Nephron progenitor cell (in vitro differentiated cells): ENCODE measurements at regions not wholly inside any gene's neighbourhood (a gene's known extent, or its start where the extent isn't known, plus 50 kb on each side); places are given as distances from the start of the nearest gene placed in this dataset.

Source experiments
- DNase-seq: peaks from one replicate; pipeline ENCODE4 v3.0.0; 2021
- H3K27ac Mint-ChIP-seq: 2 replicates; pipeline ENCODE4 v1.8.0; 2021; ENCODE audit warnings: mild to moderate bottlenecking, moderate library complexity, mixed read lengths
- H3K27me3 Mint-ChIP-seq: 2 replicates; pipeline ENCODE4 v1.8.0; 2021; ENCODE audit warnings: mild to moderate bottlenecking, low read depth, mixed read lengths; ENCODE audit not compliant: poor library complexity
- H3K36me3 Mint-ChIP-seq: 2 replicates; pipeline ENCODE4 v1.8.0; 2021; ENCODE audit warnings: low read depth, mixed read lengths
- H3K4me1 Mint-ChIP-seq: 2 replicates; pipeline ENCODE4 v1.8.0; 2021; ENCODE audit warnings: mixed read lengths
- H3K4me3 Mint-ChIP-seq: 2 replicates; pipeline ENCODE4 v1.8.0; 2021; ENCODE audit warnings: mild to moderate bottlenecking, moderate library complexity, mixed read lengths
- H3K9me3 Mint-ChIP-seq: 2 replicates; pipeline ENCODE4 v1.8.0; 2021; ENCODE audit warnings: mild to moderate bottlenecking, moderate library complexity, mixed read lengths
- CTCF ChIP-seq: fragments of 200-600 bp; sonication (generic); IDR thresholded peaks from 2 replicates; pipeline ENCODE4 v1.5.0; 2021; ENCODE audit warnings: antibody characterized with exemption

GRCh38 chr3:69569520-69569919, 169.7 kb upstream of the MITF start:
- DNase-seq, result no peak
- no peaks in the 10 kb centered on the region for H3K4me1 Mint-ChIP-seq
- peaks cover 3% of the 10 kb centered on the region for H3K27me3 Mint-ChIP-seq
- no peak overlapping the region for H3K4me3 Mint-ChIP-seq
- TF ChIP-seq CTCF, result no peak
- no peak overlapping the region for H3K27ac Mint-ChIP-seq
- H3K9me3 Mint-ChIP-seq, result no peaks in the 10 kb centered on the region
- no peaks in the 10 kb centered on the region for H3K36me3 Mint-ChIP-seq

GRCh38 chr3:69568951-69569350, 170.3 kb upstream of the MITF start:
- Mint-ChIP-seq H3K4me1 (no peaks in the 10 kb centered on the region), H3K36me3 (no peaks in the 10 kb centered on the region), H3K27me3 (peaks cover 5% of the 10 kb centered on the region), H3K4me3 (no peak overlapping the region), H3K27ac (no peak overlapping the region), H3K9me3 (no peaks in the 10 kb centered on the region)
- TF ChIP-seq CTCF, result no peak
- no peak for DNase-seq

- TF ChIP-seq CTCF, result no peak
- H3K4me1 Mint-ChIP-seq, result no peaks in the 10 kb centered on the region
- no peak overlapping the region for H3K4me3 Mint-ChIP-seq
- H3K27ac Mint-ChIP-seq, result no peak overlapping the region
- H3K36me3 Mint-ChIP-seq, result no peaks in the 10 kb centered on the region
- peaks cover 5% of the 10 kb centered on the region for H3K27me3 Mint-ChIP-seq
- no peak for DNase-seq
- no peaks in the 10 kb centered on the region for H3K9me3 Mint-ChIP-seq
Observed at GRCh38 chr3:69568458-69568857, 170.8 kb upstream of the MITF start.

GRCh38 chr3:69567710-69568052, 171.6 kb upstream of the MITF start:
- Mint-ChIP-seq H3K4me1 (no peaks in the 10 kb centered on the region), H3K36me3 (no peaks in the 10 kb centered on the region), H3K9me3 (no peaks in the 10 kb centered on the region), H3K27me3 (peaks cover 5% of the 10 kb centered on the region), H3K4me3 (no peak overlapping the region), H3K27ac (no peak overlapping the region)
- DNase-seq, result no peak
- no peak for TF ChIP-seq CTCF

GRCh38 chr3:69567023-69567709, 172.1 kb upstream of the MITF start:
- Mint-ChIP-seq H3K27me3 (peaks cover 5% of the 10 kb centered on the region), H3K9me3 (no peaks in the 10 kb centered on the region), H3K4me3 (no peak overlapping the region), H3K27ac (no peak overlapping the region), H3K36me3 (no peaks in the 10 kb centered on the region), H3K4me1 (no peaks in the 10 kb centered on the region)
- DNase-seq, result no peak
- TF ChIP-seq CTCF, result no peak

GRCh38 chr3:69566275-69566674, 173.0 kb upstream of the MITF start:
- peaks cover 5% of the 10 kb centered on the region for H3K27me3 Mint-ChIP-seq
- peaks cover 3% of the 10 kb centered on the region for H3K9me3 Mint-ChIP-seq
- H3K4me1 Mint-ChIP-seq, result no peaks in the 10 kb centered on the region
- no peak overlapping the region for H3K4me3 Mint-ChIP-seq
- no peaks in the 10 kb centered on the region for H3K36me3 Mint-ChIP-seq
- DNase-seq, result no peak
- H3K27ac Mint-ChIP-seq, result no peak overlapping the region
- no peak for TF ChIP-seq CTCF
